ENCODE measurements at regions not wholly inside any gene's neighbourhood (a gene's known extent, or its start where the extent isn't known, plus 50 kb on each side); places are given as distances from the start of the nearest gene placed in this dataset.

DNA sequence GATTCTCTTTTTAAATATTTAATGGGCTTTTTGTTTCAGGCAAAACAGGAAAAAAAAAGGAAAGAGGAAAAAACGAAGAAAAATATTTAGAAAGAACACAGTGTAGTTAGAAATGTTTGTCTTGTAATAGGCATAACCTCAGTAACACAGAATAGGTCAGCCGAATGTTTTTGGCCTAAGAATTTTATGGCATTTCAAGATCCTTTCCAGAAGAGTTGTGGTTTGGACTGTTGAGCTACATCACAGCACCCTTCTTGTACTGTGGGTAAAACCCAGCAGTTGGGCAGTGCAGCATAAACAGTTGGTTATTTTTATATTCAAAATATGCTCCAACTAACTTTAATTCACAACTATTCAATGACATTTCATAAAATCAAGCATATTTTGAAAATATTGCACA lies 474.4 kb upstream of the AGTR1 start:
- intact Hi-C loops (cut with micrococcal nuclease; ENCODE audit: unreplicated experiment), result no loop called here
- TF ChIP-seq CTCF (conservative IDR thresholded peaks at IDR 0.05; ENCODE audit: low read depth, low read length) (no peak), EZH2 (IDR thresholded peaks at IDR 0.05; ENCODE audit: borderline replicate concordance, low read depth, low read length, poor library complexity, severe bottlenecking) (no peak)
- H3K36me3 ChIP-seq (ENCODE audit: insufficient read depth, low read length, poor library complexity, severe bottlenecking), result no peaks in the 10 kb centered on the region
- no peaks in the 10 kb centered on the region for H3K4me1 ChIP-seq (ENCODE audit: insufficient read depth, low read length, poor library complexity, severe bottlenecking)
- H3K27me3 ChIP-seq (replicated peaks; ENCODE audit: insufficient read depth, low read depth, low read length, poor library complexity), result no peaks in the 10 kb centered on the region
- DNase-seq (ENCODE audit: low spot score), result no peak
- no peak overlapping the region for H3K27ac ChIP-seq (ENCODE audit: low read depth, low read length, poor library complexity, severe bottlenecking)
- H3K9me3 ChIP-seq (ENCODE audit: low read depth, low read length, poor library complexity, severe bottlenecking), result no peaks in the 10 kb centered on the region
- no TSS peak for BruUV-seq (replicated peaks)
- CTCF ChIA-PET, result no interaction called here
- H3K4me3 ChIP-seq (ENCODE audit: low read depth, low read length, poor library complexity, severe bottlenecking), result no peak overlapping the region
- POLR2A ChIA-PET (ENCODE audit: low non-redundant PET), result no interaction called here

DNA sequence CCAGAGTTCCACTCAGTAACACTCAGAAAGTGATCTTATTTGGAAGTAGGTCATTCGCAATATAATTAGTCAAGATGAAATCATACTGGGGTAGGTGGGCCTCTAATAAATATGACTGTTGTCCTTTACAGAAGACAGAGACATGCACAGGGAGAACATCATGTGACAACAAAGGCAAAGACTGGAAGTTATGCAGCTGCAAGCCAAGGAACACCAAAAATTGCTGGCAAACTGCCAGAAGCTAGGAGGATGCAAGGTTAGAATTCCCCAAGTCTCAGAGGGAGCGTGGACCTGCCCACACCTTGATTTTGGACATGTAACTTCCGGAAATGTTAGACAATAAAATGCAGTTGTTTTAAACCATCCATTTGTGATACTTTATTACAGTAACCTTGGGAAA lies 471.5 kb upstream of the AGTR1 start:
- Histone ChIP-seq H3K9me3 (ENCODE audit: low read depth, low read length, poor library complexity, severe bottlenecking) (no peaks in the 10 kb centered on the region), H3K4me3 (ENCODE audit: low read depth, low read length, poor library complexity, severe bottlenecking) (no peak overlapping the region), H3K36me3 (ENCODE audit: insufficient read depth, low read length, poor library complexity, severe bottlenecking) (no peaks in the 10 kb centered on the region), H3K27me3 (replicated peaks; ENCODE audit: insufficient read depth, low read depth, low read length, poor library complexity) (no peaks in the 10 kb centered on the region), H3K4me1 (ENCODE audit: insufficient read depth, low read length, poor library complexity, severe bottlenecking) (no peaks in the 10 kb centered on the region), H3K27ac (ENCODE audit: low read depth, low read length, poor library complexity, severe bottlenecking) (no peak overlapping the region)
- no TSS peak for BruUV-seq (replicated peaks)
- TF ChIP-seq EZH2 (IDR thresholded peaks at IDR 0.05; ENCODE audit: borderline replicate concordance, low read depth, low read length, poor library complexity, severe bottlenecking), result no peak
- intact Hi-C loops (cut with micrococcal nuclease; ENCODE audit: unreplicated experiment), result no loop called here
- ChIA-PET POLR2A (ENCODE audit: low non-redundant PET) (no interaction called here), CTCF (no interaction called here)
- no peak for DNase-seq (ENCODE audit: low spot score)

- TF ChIP-seq EZH2 (IDR thresholded peaks at IDR 0.05; ENCODE audit: borderline replicate concordance, low read depth, low read length, poor library complexity, severe bottlenecking), result no peak
- no peak for TF ChIP-seq CTCF (conservative IDR thresholded peaks at IDR 0.05; ENCODE audit: low read depth, low read length)
- DNase-seq (ENCODE audit: low spot score), result no peak
- H3K27me3 ChIP-seq (replicated peaks; ENCODE audit: insufficient read depth, low read depth, low read length, poor library complexity), result no peaks in the 10 kb centered on the region
- POLR2A ChIA-PET (ENCODE audit: low non-redundant PET), result no interaction called here
- no peaks in the 10 kb centered on the region for H3K4me1 ChIP-seq (ENCODE audit: insufficient read depth, low read length, poor library complexity, severe bottlenecking)
- intact Hi-C loops (cut with micrococcal nuclease; ENCODE audit: unreplicated experiment), result no loop called here
- CTCF ChIA-PET, result interaction anchor here (0.5 kb wide), 1 partner anchor 13 kb away, joined by 3 read pairs; no protein-coding TSS in a partner anchor
- H3K36me3 ChIP-seq (ENCODE audit: insufficient read depth, low read length, poor library complexity, severe bottlenecking), result no peaks in the 10 kb centered on the region
- H3K4me3 ChIP-seq (ENCODE audit: low read depth, low read length, poor library complexity, severe bottlenecking), result no peak overlapping the region
- H3K27ac ChIP-seq (ENCODE audit: low read depth, low read length, poor library complexity, severe bottlenecking), result no peak overlapping the region
- no TSS peak for BruUV-seq (replicated peaks)
- no peaks in the 10 kb centered on the region for H3K9me3 ChIP-seq (ENCODE audit: low read depth, low read length, poor library complexity, severe bottlenecking)
Observed at GRCh38 chr3:148227534-148227933, 470.2 kb upstream of the AGTR1 start.

GRCh38 chr3:148229107-148229506 lies 468.6 kb upstream of the AGTR1 start:
- no TSS peak for BruUV-seq (replicated peaks)
- intact Hi-C loops (cut with micrococcal nuclease; ENCODE audit: unreplicated experiment), result no loop called here
- H3K27ac ChIP-seq (ENCODE audit: low read depth, low read length, poor library complexity, severe bottlenecking), result no peak overlapping the region
- no peak for TF ChIP-seq EZH2 (IDR thresholded peaks at IDR 0.05; ENCODE audit: borderline replicate concordance, low read depth, low read length, poor library complexity, severe bottlenecking)
- no peaks in the 10 kb centered on the region for H3K9me3 ChIP-seq (ENCODE audit: low read depth, low read length, poor library complexity, severe bottlenecking)
- no peak for DNase-seq (ENCODE audit: low spot score)
- POLR2A ChIA-PET (ENCODE audit: low non-redundant PET), result no interaction called here
- H3K36me3 ChIP-seq (ENCODE audit: insufficient read depth, low read length, poor library complexity, severe bottlenecking), result no peaks in the 10 kb centered on the region
- no peak overlapping the region for H3K4me3 ChIP-seq (ENCODE audit: low read depth, low read length, poor library complexity, severe bottlenecking)
- H3K4me1 ChIP-seq (ENCODE audit: insufficient read depth, low read length, poor library complexity, severe bottlenecking), result no peaks in the 10 kb centered on the region
- CTCF ChIA-PET, result no interaction called here
- no peaks in the 10 kb centered on the region for H3K27me3 ChIP-seq (replicated peaks; ENCODE audit: insufficient read depth, low read depth, low read length, poor library complexity)

Data from A673 (cell line).